ENCODE measurements at regions not wholly inside any gene's neighbourhood (a gene's known extent, or its start where the extent isn't known, plus 50 kb on each side); places are given as distances from the start of the nearest gene placed in this dataset.

DNA sequence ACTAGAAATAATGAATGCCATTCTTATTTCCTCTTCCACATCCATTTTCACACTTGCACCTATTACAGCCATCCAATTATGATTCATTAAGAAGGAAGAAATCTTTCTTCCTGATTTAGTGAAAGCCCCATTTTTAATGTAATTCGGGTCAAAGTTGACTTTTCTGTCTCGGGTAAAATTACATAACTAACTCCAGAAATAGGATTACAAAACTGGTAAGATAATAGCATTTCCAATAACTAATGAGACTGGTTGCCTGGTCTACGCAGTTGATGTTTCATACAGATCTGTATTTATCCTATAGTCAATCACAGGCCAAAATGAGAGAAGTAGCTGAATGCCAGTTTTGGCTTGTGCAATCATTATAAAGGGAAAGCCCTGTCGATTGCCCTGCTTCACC is 651.5 kb upstream of the NRP1 start:
- no peak for TF ChIP-seq POLR2A (IDR thresholded peaks at IDR 0.05)
- TF ChIP-seq, protein P1, sequence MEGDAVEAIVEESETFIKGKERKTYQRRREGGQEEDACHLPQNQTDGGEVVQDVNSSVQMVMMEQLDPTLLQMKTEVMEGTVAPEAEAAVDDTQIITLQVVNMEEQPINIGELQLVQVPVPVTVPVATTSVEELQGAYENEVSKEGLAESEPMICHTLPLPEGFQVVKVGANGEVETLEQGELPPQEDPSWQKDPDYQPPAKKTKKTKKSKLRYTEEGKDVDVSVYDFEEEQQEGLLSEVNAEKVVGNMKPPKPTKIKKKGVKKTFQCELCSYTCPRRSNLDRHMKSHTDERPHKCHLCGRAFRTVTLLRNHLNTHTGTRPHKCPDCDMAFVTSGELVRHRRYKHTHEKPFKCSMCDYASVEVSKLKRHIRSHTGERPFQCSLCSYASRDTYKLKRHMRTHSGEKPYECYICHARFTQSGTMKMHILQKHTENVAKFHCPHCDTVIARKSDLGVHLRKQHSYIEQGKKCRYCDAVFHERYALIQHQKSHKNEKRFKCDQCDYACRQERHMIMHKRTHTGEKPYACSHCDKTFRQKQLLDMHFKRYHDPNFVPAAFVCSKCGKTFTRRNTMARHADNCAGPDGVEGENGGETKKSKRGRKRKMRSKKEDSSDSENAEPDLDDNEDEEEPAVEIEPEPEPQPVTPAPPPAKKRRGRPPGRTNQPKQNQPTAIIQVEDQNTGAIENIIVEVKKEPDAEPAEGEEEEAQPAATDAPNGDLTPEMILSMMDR (IDR thresholded peaks at IDR 0.05) = no peak

All from right lobe of liver (tissue), 4 donors.